ENCODE measurements at regions not wholly inside any gene's neighbourhood (a gene's known extent, or its start where the extent isn't known, plus 50 kb on each side); places are given as distances from the start of the nearest gene placed in this dataset.

- no peak overlapping the region for H2AFZ ChIP-seq (ENCODE audit: control insufficient read depth, low read length)
- H3K79me2 ChIP-seq (ENCODE audit: control insufficient read depth, insufficient read depth, low read length), result no peaks in the 10 kb centered on the region
- TF ChIP-seq EZH2 (IDR thresholded peaks at IDR 0.05; ENCODE audit: low read length), result no peak
- TF ChIP-seq, protein P1, sequence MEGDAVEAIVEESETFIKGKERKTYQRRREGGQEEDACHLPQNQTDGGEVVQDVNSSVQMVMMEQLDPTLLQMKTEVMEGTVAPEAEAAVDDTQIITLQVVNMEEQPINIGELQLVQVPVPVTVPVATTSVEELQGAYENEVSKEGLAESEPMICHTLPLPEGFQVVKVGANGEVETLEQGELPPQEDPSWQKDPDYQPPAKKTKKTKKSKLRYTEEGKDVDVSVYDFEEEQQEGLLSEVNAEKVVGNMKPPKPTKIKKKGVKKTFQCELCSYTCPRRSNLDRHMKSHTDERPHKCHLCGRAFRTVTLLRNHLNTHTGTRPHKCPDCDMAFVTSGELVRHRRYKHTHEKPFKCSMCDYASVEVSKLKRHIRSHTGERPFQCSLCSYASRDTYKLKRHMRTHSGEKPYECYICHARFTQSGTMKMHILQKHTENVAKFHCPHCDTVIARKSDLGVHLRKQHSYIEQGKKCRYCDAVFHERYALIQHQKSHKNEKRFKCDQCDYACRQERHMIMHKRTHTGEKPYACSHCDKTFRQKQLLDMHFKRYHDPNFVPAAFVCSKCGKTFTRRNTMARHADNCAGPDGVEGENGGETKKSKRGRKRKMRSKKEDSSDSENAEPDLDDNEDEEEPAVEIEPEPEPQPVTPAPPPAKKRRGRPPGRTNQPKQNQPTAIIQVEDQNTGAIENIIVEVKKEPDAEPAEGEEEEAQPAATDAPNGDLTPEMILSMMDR (optimal IDR thresholded peaks at IDR 0.05 in 1 of 3, IDR thresholded peaks at IDR 0.05 in 1 of 3, conservative IDR thresholded peaks at IDR 0.05 in 1 of 3; ENCODE audit: extremely low read depth in 1 of 3, insufficient read depth in 2 of 3, low read length in 3 of 3), result no peak
- no peak for FAIRE-seq
- no peaks in the 10 kb centered on the region for H4K20me1 ChIP-seq (ENCODE audit: control insufficient read depth, extremely low read depth, insufficient read depth, low read length)
- no peak overlapping the region for H3K9ac ChIP-seq (ENCODE audit: control insufficient read depth, extremely low read depth, insufficient read depth, low read length)
- H3K4me2 ChIP-seq (ENCODE audit: control insufficient read depth, extremely low read depth, insufficient read depth, low read depth, low read length), result no peak overlapping the region
- no peak overlapping the region for H3K27ac ChIP-seq (ENCODE audit: control insufficient read depth, insufficient read depth, low read length)
- no peaks in the 10 kb centered on the region for H3K9me1 ChIP-seq (ENCODE audit: control insufficient read depth, extremely low read depth, insufficient read depth, low read length)
- DNase-seq (ENCODE audit: low read depth, low spot score), result no peak
- H3K4me3 ChIP-seq (ENCODE audit: control insufficient read depth in 2 of 3, extremely low read depth in 1 of 3, insufficient read depth in 2 of 3, low read depth in 1 of 3, low read length in 3 of 3), result no peak overlapping the region
- no peaks in the 10 kb centered on the region for H3K9me3 ChIP-seq (ENCODE audit: control insufficient read depth, low read depth, low read length)
- H3K36me3 ChIP-seq (ENCODE audit: control insufficient read depth in 2 of 2, extremely low read depth in 1 of 2, insufficient read depth in 2 of 2, low read length in 2 of 2), result no peaks in the 10 kb centered on the region
- no peaks in the 10 kb centered on the region for H3K27me3 ChIP-seq (ENCODE audit: control insufficient read depth, extremely low read depth, insufficient read depth, low read length)
- H3K4me1 ChIP-seq (ENCODE audit: control insufficient read depth, extremely low read depth, insufficient read depth, low read length), result no peaks in the 10 kb centered on the region
- dilution Hi-C loops (cut with MboI; ENCODE audit: extremely low pct_ligation_motif_present, low sequenced_read_pairs), result no loop called here
Observed at GRCh38 chr9:16329671-16330113, 540.8 kb downstream of the BNC2 start.

GRCh38 chr9:16331031-16331430 is 539.4 kb downstream of the BNC2 start:
- no peaks in the 10 kb centered on the region for H3K79me2 ChIP-seq (ENCODE audit: control insufficient read depth, insufficient read depth, low read length)
- no peaks in the 10 kb centered on the region for H3K27me3 ChIP-seq (ENCODE audit: control insufficient read depth, extremely low read depth, insufficient read depth, low read length)
- FAIRE-seq, result no peak
- no peak for TF ChIP-seq EZH2 (IDR thresholded peaks at IDR 0.05; ENCODE audit: low read length)
- TF ChIP-seq, protein P1 (optimal IDR thresholded peaks at IDR 0.05 in 1 of 3, IDR thresholded peaks at IDR 0.05 in 1 of 3, conservative IDR thresholded peaks at IDR 0.05 in 1 of 3; ENCODE audit: extremely low read depth in 1 of 3, insufficient read depth in 2 of 3, low read length in 3 of 3), result no peak
- H3K9me3 ChIP-seq (ENCODE audit: control insufficient read depth, low read depth, low read length), result no peaks in the 10 kb centered on the region
- H3K4me3 ChIP-seq (ENCODE audit: control insufficient read depth in 2 of 3, extremely low read depth in 1 of 3, insufficient read depth in 2 of 3, low read depth in 1 of 3, low read length in 3 of 3), result no peak overlapping the region
- H3K9ac ChIP-seq (ENCODE audit: control insufficient read depth, extremely low read depth, insufficient read depth, low read length), result no peak overlapping the region
- H4K20me1 ChIP-seq (ENCODE audit: control insufficient read depth, extremely low read depth, insufficient read depth, low read length), result no peaks in the 10 kb centered on the region
- no peaks in the 10 kb centered on the region for H3K9me1 ChIP-seq (ENCODE audit: control insufficient read depth, extremely low read depth, insufficient read depth, low read length)
- no peak for DNase-seq (ENCODE audit: low read depth, low spot score)
- no peaks in the 10 kb centered on the region for H3K36me3 ChIP-seq (ENCODE audit: control insufficient read depth in 2 of 2, extremely low read depth in 1 of 2, insufficient read depth in 2 of 2, low read length in 2 of 2)
- no peak overlapping the region for H3K4me2 ChIP-seq (ENCODE audit: control insufficient read depth, extremely low read depth, insufficient read depth, low read depth, low read length)
- dilution Hi-C loops (cut with MboI; ENCODE audit: extremely low pct_ligation_motif_present, low sequenced_read_pairs), result no loop called here
- no peak overlapping the region for H3K27ac ChIP-seq (ENCODE audit: control insufficient read depth, insufficient read depth, low read length)
- H3K4me1 ChIP-seq (ENCODE audit: control insufficient read depth, extremely low read depth, insufficient read depth, low read length), result peaks cover 3% of the 10 kb centered on the region
- H2AFZ ChIP-seq (ENCODE audit: control insufficient read depth, low read length), result no peak overlapping the region
